SU-DHL-6 (cell line): ENCODE measurements at regions not wholly inside any gene's neighbourhood (a gene's known extent, or its start where the extent isn't known, plus 50 kb on each side); places are given as distances from the start of the nearest gene placed in this dataset.

Source experiments
- H2AFZ ChIP-seq: fragments of 200-600 bp; sonication (generic); 2 replicates; pipeline ENCODE4 v1.6.1; 2014; ENCODE audit warnings: low read depth, mild to moderate bottlenecking, moderate library complexity, mixed read lengths, antibody characterized with exemption, low read length; ENCODE audit not compliant: severe bottlenecking
- H3F3A ChIP-seq: fragments of 200-600 bp; shearing (Covaris generic); 2 replicates; pipeline ENCODE4 v1.6.0; 2016; ENCODE audit warnings: antibody characterized with exemption, mild to moderate bottlenecking; ENCODE audit not compliant: insufficient read depth
- H3K27ac ChIP-seq: fragments of 200-600 bp; sonication (generic); 2 replicates; pipeline ENCODE4 v1.5.1; 2016; ENCODE audit warnings: low read depth, mild to moderate bottlenecking, low read length, moderate library complexity, mixed read lengths
- H3K27me3 ChIP-seq: fragments of 200-600 bp; sonication (generic), shearing (Covaris generic); 2 replicates; pipeline ENCODE4 v1.6.0; 2014; ENCODE audit warnings: mild to moderate bottlenecking, low read length
- H3K36me3 ChIP-seq: fragments of 200-600 bp; sonication (generic); 2 replicates; pipeline ENCODE4 v1.6.1; 2014; ENCODE audit warnings: mild to moderate bottlenecking, low read length, mixed read lengths
- H3K4me2 ChIP-seq: fragments of 300-600, 200-600 bp; shearing (Covaris generic), sonication (generic); 2 replicates; pipeline ENCODE4 v1.6.0; 2014; ENCODE audit warnings: low read length, low read depth, mild to moderate bottlenecking; ENCODE audit not compliant: poor library complexity, severe bottlenecking
- H3K4me3 ChIP-seq: fragments of 200-600 bp; sonication (generic); 2 replicates; pipeline ENCODE4 v1.5.1; 2014; ENCODE audit warnings: antibody characterized with exemption, low read length, mild to moderate bottlenecking, mixed read lengths; ENCODE audit not compliant: insufficient read depth, poor library complexity, severe bottlenecking
- H3K79me2 ChIP-seq: fragments of 200-600 bp; sonication (generic); 2 replicates; pipeline ENCODE4 v1.6.1; 2014; ENCODE audit warnings: mild to moderate bottlenecking, low read length, moderate library complexity; ENCODE audit not compliant: insufficient read depth
- H3K9ac ChIP-seq: fragments of 200-600 bp; sonication (generic); 2 replicates; pipeline ENCODE4 v1.7.0; 2014; ENCODE audit warnings: mild to moderate bottlenecking, low read length
- H3K9me2 ChIP-seq: fragments of 200-600 bp; sonication (generic); replicated peaks from 2 replicates; pipeline ENCODE4 v1.6.1; 2014; ENCODE audit warnings: low read length; ENCODE audit not compliant: insufficient read depth
- H3K9me3 ChIP-seq: fragments of 200-600 bp; sonication (generic); 2 replicates; pipeline ENCODE4 v1.6.1; 2014; ENCODE audit warnings: low read length, mixed read lengths; ENCODE audit not compliant: insufficient read depth
- H4K20me1 ChIP-seq: fragments of 200-600 bp; sonication (generic); 2 replicates; pipeline ENCODE4 v1.6.1; 2014; ENCODE audit warnings: low read depth, mild to moderate bottlenecking, antibody characterized with exemption, low read length, moderate library complexity, mixed read lengths
- CTCF ChIP-seq: fragments of 200-600 bp; sonication (generic); IDR thresholded peaks from one replicate; pipeline ENCODE4 v1.5.1; 2017; ENCODE audit warnings: antibody characterized with exemption, mild to moderate bottlenecking, low read length, moderate library complexity; ENCODE audit not compliant: insufficient read depth, poor library complexity, severe bottlenecking
- EZH2phosphoT487 ChIP-seq: fragments of 200-600 bp; sonication (generic), shearing (Covaris generic); conservative IDR thresholded peaks from 2 replicates; pipeline ENCODE4 v1.6.1; 2018; ENCODE audit warnings: mild to moderate bottlenecking, antibody characterized with exemption, low read length, moderate library complexity, mixed read lengths

GRCh38 chr2:236866542-236867340 lies 218.9 kb upstream of the COPS8 start:
- no peak overlapping the region for H2AFZ ChIP-seq
- H3K4me2 ChIP-seq: no peak overlapping the region
- no peak overlapping the region for H3K27ac ChIP-seq
- H3K9me2 ChIP-seq: no peaks in the 10 kb centered on the region
- TF ChIP-seq EZH2phosphoT487: no peak
- no peak for TF ChIP-seq CTCF
- H3K9me3 ChIP-seq: no peaks in the 10 kb centered on the region
- no peak overlapping the region for H3K9ac ChIP-seq
- no peaks in the 10 kb centered on the region for H3K36me3 ChIP-seq
- no peaks in the 10 kb centered on the region for H3K27me3 ChIP-seq
- no peaks in the 10 kb centered on the region for H3F3A ChIP-seq
- no peaks in the 10 kb centered on the region for H3K79me2 ChIP-seq
- H3K4me3 ChIP-seq: no peak overlapping the region
- no peaks in the 10 kb centered on the region for H4K20me1 ChIP-seq

- H3K36me3 ChIP-seq: no peaks in the 10 kb centered on the region
- H4K20me1 ChIP-seq: no peaks in the 10 kb centered on the region
- no peaks in the 10 kb centered on the region for H3K27me3 ChIP-seq
- H3K4me3 ChIP-seq: no peak overlapping the region
- H3K27ac ChIP-seq: no peak overlapping the region
- H3K9me3 ChIP-seq: no peaks in the 10 kb centered on the region
- no peak overlapping the region for H3K9ac ChIP-seq
- H3F3A ChIP-seq: no peaks in the 10 kb centered on the region
- H3K4me2 ChIP-seq: no peak overlapping the region
- no peak overlapping the region for H2AFZ ChIP-seq
- no peaks in the 10 kb centered on the region for H3K9me2 ChIP-seq
- TF ChIP-seq EZH2phosphoT487 (no peak), CTCF (no peak)
- no peaks in the 10 kb centered on the region for H3K79me2 ChIP-seq
Observed at GRCh38 chr2:236867441-236868260, 218.0 kb upstream of the COPS8 start.

- H3K27me3 ChIP-seq: no peaks in the 10 kb centered on the region
- no peaks in the 10 kb centered on the region for H3K9me3 ChIP-seq
- H3K9ac ChIP-seq: no peak overlapping the region
- H3K79me2 ChIP-seq: no peaks in the 10 kb centered on the region
- H3K4me2 ChIP-seq: no peak overlapping the region
- no peak for TF ChIP-seq EZH2phosphoT487
- no peak for TF ChIP-seq CTCF
- H4K20me1 ChIP-seq: no peaks in the 10 kb centered on the region
- no peaks in the 10 kb centered on the region for H3K36me3 ChIP-seq
- H3K9me2 ChIP-seq: no peaks in the 10 kb centered on the region
- no peak overlapping the region for H3K27ac ChIP-seq
- H2AFZ ChIP-seq: no peak overlapping the region
- H3K4me3 ChIP-seq: no peak overlapping the region
- H3F3A ChIP-seq: no peaks in the 10 kb centered on the region
Observed at GRCh38 chr2:236870370-236870769, 215.3 kb upstream of the COPS8 start.
